ENCODE measurements at regions not wholly inside any gene's neighbourhood (a gene's known extent, or its start where the extent isn't known, plus 50 kb on each side); places are given as distances from the start of the nearest gene placed in this dataset.

GRCh38 chr4:66052426-66052825, 382.1 kb upstream of the EPHA5 start:
- H3K36me3 ChIP-seq, result no peaks in the 10 kb centered on the region
- WGBS, result 56% methylated on average over 2 of the region's 2 CpGs
- no peaks in the 10 kb centered on the region for H3K27me3 ChIP-seq
- H3K27ac ChIP-seq (replicated peaks in 1 of 4), result no peak overlapping the region
- intact Hi-C loops (cut with DNase I), result no loop called here
- H3K4me3 ChIP-seq, result no peak overlapping the region
- H3K4me1 ChIP-seq, result no peaks in the 10 kb centered on the region
- TF ChIP-seq POLR2A (IDR thresholded peaks at IDR 0.05; ENCODE audit: low read depth) (no peak), POLR2AphosphoS5 (IDR thresholded peaks at IDR 0.05) (no peak), CTCF (IDR thresholded peaks at IDR 0.05) (no peak), EP300 (IDR thresholded peaks at IDR 0.05) (no peak)
- DNase-seq (ENCODE audit: extremely low spot score), result no peak
- H3K9me3 ChIP-seq, result no peaks in the 10 kb centered on the region

GRCh38 chr4:66048861-66049260, 378.6 kb upstream of the EPHA5 start:
- no peaks in the 10 kb centered on the region for H3K4me1 ChIP-seq
- no peaks in the 10 kb centered on the region for H3K9me3 ChIP-seq
- H3K4me3 ChIP-seq, result no peak overlapping the region
- no peak overlapping the region for H3K27ac ChIP-seq (replicated peaks in 1 of 4)
- WGBS, result 70% methylated on average over 2 of the region's 2 CpGs
- no peaks in the 10 kb centered on the region for H3K36me3 ChIP-seq
- no peak for TF ChIP-seq CTCF (IDR thresholded peaks at IDR 0.05)
- no peak for TF ChIP-seq EP300 (IDR thresholded peaks at IDR 0.05)
- no peak for TF ChIP-seq POLR2AphosphoS5 (IDR thresholded peaks at IDR 0.05)
- no peak for TF ChIP-seq POLR2A (IDR thresholded peaks at IDR 0.05; ENCODE audit: low read depth)
- H3K27me3 ChIP-seq, result no peaks in the 10 kb centered on the region
- no peak for DNase-seq (ENCODE audit: extremely low spot score)
- intact Hi-C loops (cut with DNase I), result no loop called here

GRCh38 chr4:66045913-66046312, 375.6 kb upstream of the EPHA5 start:
- no peak for TF ChIP-seq POLR2A (IDR thresholded peaks at IDR 0.05; ENCODE audit: low read depth)
- TF ChIP-seq POLR2AphosphoS5 (IDR thresholded peaks at IDR 0.05), result no peak
- TF ChIP-seq EP300 (IDR thresholded peaks at IDR 0.05), result no peak
- no peak for TF ChIP-seq CTCF (IDR thresholded peaks at IDR 0.05)
- H3K9me3 ChIP-seq, result no peaks in the 10 kb centered on the region
- intact Hi-C loops (cut with DNase I), result no loop called here

GRCh38 chr4:66035701-66036100, 365.4 kb upstream of the EPHA5 start:
- no peak overlapping the region for H3K4me3 ChIP-seq
- H3K27me3 ChIP-seq, result no peaks in the 10 kb centered on the region
- intact Hi-C loops (cut with DNase I), result no loop called here
- H3K4me1 ChIP-seq, result no peaks in the 10 kb centered on the region
- H3K27ac ChIP-seq (replicated peaks in 1 of 4), result no peak overlapping the region
- 76% methylated on average over 2 of the region's 2 CpGs for WGBS
- TF ChIP-seq POLR2A (IDR thresholded peaks at IDR 0.05; ENCODE audit: low read depth), result no peak
- no peak for TF ChIP-seq EP300 (IDR thresholded peaks at IDR 0.05)
- TF ChIP-seq CTCF (IDR thresholded peaks at IDR 0.05), result no peak
- TF ChIP-seq POLR2AphosphoS5 (IDR thresholded peaks at IDR 0.05), result no peak
- no peaks in the 10 kb centered on the region for H3K36me3 ChIP-seq
- peaks cover 0 to 7% (median 0%) of the 10 kb centered on the region in 4 donors for H3K9me3 ChIP-seq
- no peak for DNase-seq (ENCODE audit: extremely low spot score)

More at GRCh38 chr4:66045913-66046312, 375.6 kb upstream of the EPHA5 start:
- Histone ChIP-seq H3K27me3 (no peaks in the 10 kb centered on the region), H3K4me1 (no peaks in the 10 kb centered on the region), H3K4me3 (no peak overlapping the region), H3K36me3 (no peaks in the 10 kb centered on the region), H3K27ac (replicated peaks in 1 of 4) (no peak overlapping the region)
- DNase-seq (ENCODE audit: extremely low spot score), result no peak
- WGBS, result 76% methylated on average over 4 of the region's 4 CpGs

GRCh38 chr4:66034671-66035070, 364.4 kb upstream of the EPHA5 start:
- 10% methylated on average over 2 of the region's 2 CpGs for WGBS
- no peaks in the 10 kb centered on the region for H3K36me3 ChIP-seq
- intact Hi-C loops (cut with DNase I), result no loop called here
- H3K4me1 ChIP-seq, result no peaks in the 10 kb centered on the region
- no peaks in the 10 kb centered on the region for H3K27me3 ChIP-seq
- peaks cover 0 to 7% (median 0%) of the 10 kb centered on the region in 4 donors for H3K9me3 ChIP-seq
- H3K27ac ChIP-seq (replicated peaks in 1 of 4), result no peak overlapping the region
- TF ChIP-seq EP300 (IDR thresholded peaks at IDR 0.05) (no peak), POLR2AphosphoS5 (IDR thresholded peaks at IDR 0.05) (no peak), CTCF (IDR thresholded peaks at IDR 0.05) (no peak), POLR2A (IDR thresholded peaks at IDR 0.05; ENCODE audit: low read depth) (no peak)
- H3K4me3 ChIP-seq, result no peak overlapping the region
- no peak for DNase-seq (ENCODE audit: extremely low spot score)

Measured in esophagus muscularis mucosa (tissue), 4 donors.